C4-2B (cell line): ENCODE measurements at regions not wholly inside any gene's neighbourhood (a gene's known extent, or its start where the extent isn't known, plus 50 kb on each side); places are given as distances from the start of the nearest gene placed in this dataset.

Experiments used
- ZFX ChIP-seq: fragments of 450-650 bp; IDR thresholded peaks from 2 replicates; pipeline ENCODE4 v1.6.1; 2017
- TF ChIP-seq, protein P1 (sequence below): fragments of 450-650 bp; conservative IDR thresholded peaks from 2 replicates; pipeline ENCODE4 v1.5.1; 2017; ENCODE audit warnings: mild to moderate bottlenecking

DNA sequence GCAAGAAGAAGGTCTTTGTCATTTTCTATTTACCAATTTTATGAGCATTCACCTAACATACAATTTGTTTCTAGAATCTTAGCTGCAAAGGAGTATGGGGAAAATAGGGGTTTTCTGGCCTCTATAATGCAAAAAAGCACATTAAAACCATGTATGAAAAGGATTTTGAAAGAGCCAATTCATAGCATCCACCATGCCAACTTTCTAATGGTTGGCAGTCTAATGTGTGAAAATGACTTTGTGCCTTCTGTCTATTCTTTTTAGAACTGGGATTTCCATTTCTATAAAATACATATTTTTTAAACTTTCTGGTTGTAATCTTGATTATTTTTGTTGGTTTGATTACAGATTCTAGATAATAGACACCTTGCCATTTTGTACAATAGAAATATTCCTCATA lies 333.7 kb upstream of the CNTN6 start:
- TF ChIP-seq, protein P1, sequence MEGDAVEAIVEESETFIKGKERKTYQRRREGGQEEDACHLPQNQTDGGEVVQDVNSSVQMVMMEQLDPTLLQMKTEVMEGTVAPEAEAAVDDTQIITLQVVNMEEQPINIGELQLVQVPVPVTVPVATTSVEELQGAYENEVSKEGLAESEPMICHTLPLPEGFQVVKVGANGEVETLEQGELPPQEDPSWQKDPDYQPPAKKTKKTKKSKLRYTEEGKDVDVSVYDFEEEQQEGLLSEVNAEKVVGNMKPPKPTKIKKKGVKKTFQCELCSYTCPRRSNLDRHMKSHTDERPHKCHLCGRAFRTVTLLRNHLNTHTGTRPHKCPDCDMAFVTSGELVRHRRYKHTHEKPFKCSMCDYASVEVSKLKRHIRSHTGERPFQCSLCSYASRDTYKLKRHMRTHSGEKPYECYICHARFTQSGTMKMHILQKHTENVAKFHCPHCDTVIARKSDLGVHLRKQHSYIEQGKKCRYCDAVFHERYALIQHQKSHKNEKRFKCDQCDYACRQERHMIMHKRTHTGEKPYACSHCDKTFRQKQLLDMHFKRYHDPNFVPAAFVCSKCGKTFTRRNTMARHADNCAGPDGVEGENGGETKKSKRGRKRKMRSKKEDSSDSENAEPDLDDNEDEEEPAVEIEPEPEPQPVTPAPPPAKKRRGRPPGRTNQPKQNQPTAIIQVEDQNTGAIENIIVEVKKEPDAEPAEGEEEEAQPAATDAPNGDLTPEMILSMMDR: no peak
- TF ChIP-seq ZFX: no peak
